Vagina (tissue), 2 donors: ENCODE measurements at regions not wholly inside any gene's neighbourhood (a gene's known extent, or its start where the extent isn't known, plus 50 kb on each side); places are given as distances from the start of the nearest gene placed in this dataset.

Source experiments
- CTCF ChIP-seq, 3 experiments: fragments of 450-650 bp in 2 of 3; fragments of 200-600 bp in 1 of 3; sonication (generic) in 1 of 3; IDR thresholded peaks; one replicate each; pipeline ENCODE4 v1.5.1; 2017 to 2019; ENCODE audit warnings: antibody characterized with exemption in 3 of 3, mild to moderate bottlenecking in 2 of 3, moderate library complexity in 2 of 3
- POLR2A ChIP-seq, 2 donors: fragments of 450-650 bp; IDR thresholded peaks; one replicate each; pipeline ENCODE4 v1.6.1; 2017; ENCODE audit warnings: antibody characterized with exemption in 2 of 2, mild to moderate bottlenecking in 2 of 2, moderate library complexity in 2 of 2

DNA sequence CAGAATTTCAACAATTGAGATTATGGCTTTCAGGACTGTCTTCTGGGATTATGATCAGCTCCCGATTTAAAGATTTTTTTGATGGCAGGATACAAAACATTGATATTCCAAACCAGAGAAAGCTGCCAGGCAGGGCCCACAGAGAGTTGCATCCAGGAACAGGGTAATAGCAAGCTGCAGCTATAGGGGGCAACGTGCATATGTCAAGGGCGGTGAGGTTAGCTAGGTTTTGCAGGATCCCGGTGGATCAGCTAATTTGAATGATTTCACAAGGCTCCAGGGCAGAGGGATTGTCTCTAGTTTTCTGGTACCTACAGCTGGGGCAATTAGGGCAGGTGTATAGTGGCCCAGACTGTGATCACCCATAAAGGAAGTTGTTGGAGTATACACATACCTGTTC, 339.4 kb downstream of the CHSY3 start:
- TF ChIP-seq POLR2A (IDR thresholded peaks at IDR 0.05) (no peak), CTCF (IDR thresholded peaks at IDR 0.05) (no peak)
